ENCODE measurements at regions not wholly inside any gene's neighbourhood (a gene's known extent, or its start where the extent isn't known, plus 50 kb on each side); places are given as distances from the start of the nearest gene placed in this dataset.

DNA sequence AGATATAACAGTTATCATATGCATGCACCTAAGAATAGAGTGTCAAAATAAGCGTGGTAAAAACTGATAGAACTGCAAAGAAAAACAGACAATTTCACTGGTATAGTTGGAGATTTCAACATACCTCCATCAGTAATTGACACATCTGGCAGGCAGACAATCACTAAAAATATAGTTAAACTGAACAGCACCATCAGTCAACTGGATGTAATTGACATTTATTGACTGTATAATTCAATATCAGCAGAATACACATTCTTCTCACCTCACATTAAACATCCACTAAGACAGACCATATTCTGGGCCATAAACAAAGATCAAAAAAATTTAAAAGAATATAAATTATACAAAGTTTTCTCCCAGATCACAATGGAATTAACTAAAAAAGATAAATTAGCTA lies 378.5 kb upstream of the RGPD4 start:
- no peak overlapping the region for H3K27ac Mint-ChIP-seq
- no peaks in the 10 kb centered on the region for H3K4me1 Mint-ChIP-seq
- TF ChIP-seq, protein P1, sequence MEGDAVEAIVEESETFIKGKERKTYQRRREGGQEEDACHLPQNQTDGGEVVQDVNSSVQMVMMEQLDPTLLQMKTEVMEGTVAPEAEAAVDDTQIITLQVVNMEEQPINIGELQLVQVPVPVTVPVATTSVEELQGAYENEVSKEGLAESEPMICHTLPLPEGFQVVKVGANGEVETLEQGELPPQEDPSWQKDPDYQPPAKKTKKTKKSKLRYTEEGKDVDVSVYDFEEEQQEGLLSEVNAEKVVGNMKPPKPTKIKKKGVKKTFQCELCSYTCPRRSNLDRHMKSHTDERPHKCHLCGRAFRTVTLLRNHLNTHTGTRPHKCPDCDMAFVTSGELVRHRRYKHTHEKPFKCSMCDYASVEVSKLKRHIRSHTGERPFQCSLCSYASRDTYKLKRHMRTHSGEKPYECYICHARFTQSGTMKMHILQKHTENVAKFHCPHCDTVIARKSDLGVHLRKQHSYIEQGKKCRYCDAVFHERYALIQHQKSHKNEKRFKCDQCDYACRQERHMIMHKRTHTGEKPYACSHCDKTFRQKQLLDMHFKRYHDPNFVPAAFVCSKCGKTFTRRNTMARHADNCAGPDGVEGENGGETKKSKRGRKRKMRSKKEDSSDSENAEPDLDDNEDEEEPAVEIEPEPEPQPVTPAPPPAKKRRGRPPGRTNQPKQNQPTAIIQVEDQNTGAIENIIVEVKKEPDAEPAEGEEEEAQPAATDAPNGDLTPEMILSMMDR (IDR thresholded peaks at IDR 0.05; ENCODE audit: unreplicated experiment in 3 of 3) = no peak
- no peaks in the 10 kb centered on the region for H3K27me3 Mint-ChIP-seq (ENCODE audit: low read depth)
- H3K36me3 Mint-ChIP-seq (ENCODE audit: low read depth) = no peaks in the 10 kb centered on the region
- H3K4me3 Mint-ChIP-seq = no peak overlapping the region
- peaks cover 7% of the 10 kb centered on the region for H3K9me3 Mint-ChIP-seq

DNA sequence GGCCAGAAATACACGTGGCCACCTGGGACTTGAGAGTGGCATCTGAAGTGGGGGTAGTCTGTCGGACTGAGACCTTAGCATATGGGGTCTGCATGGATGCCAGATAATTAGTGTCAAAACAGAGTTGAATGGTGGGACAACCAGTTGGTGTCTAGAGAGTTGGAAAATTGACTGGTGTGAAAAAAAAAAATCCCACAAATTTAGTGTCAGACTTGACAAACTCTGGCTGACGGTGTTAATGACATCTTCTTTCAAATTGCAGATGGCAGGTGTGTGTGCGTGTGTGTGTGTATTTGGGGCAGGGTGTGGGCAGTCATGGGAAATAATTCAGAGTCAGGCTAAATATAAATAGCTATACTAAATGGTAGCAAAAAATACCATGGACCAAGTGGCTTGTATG lies 365.4 kb upstream of the RGPD4 start:
- Mint-ChIP-seq H3K27me3 (ENCODE audit: low read depth) (no peaks in the 10 kb centered on the region), H3K4me3 (no peak overlapping the region), H3K36me3 (ENCODE audit: low read depth) (no peaks in the 10 kb centered on the region), H3K27ac (no peak overlapping the region), H3K4me1 (peaks cover 16% of the 10 kb centered on the region), H3K9me3 (peaks cover 4% of the 10 kb centered on the region)
- TF ChIP-seq, protein P1 (IDR thresholded peaks at IDR 0.05; ENCODE audit: unreplicated experiment in 3 of 3) = no peak

DNA sequence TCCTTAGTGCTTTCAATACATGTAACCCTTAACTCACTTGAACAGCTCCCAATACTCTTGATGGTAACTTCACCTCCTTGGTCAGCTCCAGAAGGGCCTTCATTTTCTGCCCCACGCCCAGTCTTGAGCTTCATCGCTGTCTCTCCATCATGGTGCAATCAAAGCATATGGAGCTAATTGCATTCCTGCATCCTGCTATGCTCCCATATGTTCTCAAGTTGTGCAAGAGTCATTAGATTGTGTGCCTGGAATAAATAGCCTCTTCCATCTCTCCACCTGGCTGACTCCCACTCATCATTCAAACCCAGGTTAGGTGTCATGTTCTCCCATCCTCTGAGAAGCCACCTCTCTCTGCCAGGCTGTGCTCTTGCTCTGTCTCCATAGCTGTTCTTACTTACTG lies 364.5 kb upstream of the RGPD4 start:
- H3K4me3 Mint-ChIP-seq = no peak overlapping the region
- peaks cover 2% of the 10 kb centered on the region for H3K9me3 Mint-ChIP-seq
- TF ChIP-seq, protein P1 (IDR thresholded peaks at IDR 0.05; ENCODE audit: unreplicated experiment in 3 of 3) = no peak
- H3K4me1 Mint-ChIP-seq = peaks cover 23% of the 10 kb centered on the region
- H3K36me3 Mint-ChIP-seq (ENCODE audit: low read depth) = no peaks in the 10 kb centered on the region
- H3K27ac Mint-ChIP-seq = no peak overlapping the region
- no peaks in the 10 kb centered on the region for H3K27me3 Mint-ChIP-seq (ENCODE audit: low read depth)

DNA sequence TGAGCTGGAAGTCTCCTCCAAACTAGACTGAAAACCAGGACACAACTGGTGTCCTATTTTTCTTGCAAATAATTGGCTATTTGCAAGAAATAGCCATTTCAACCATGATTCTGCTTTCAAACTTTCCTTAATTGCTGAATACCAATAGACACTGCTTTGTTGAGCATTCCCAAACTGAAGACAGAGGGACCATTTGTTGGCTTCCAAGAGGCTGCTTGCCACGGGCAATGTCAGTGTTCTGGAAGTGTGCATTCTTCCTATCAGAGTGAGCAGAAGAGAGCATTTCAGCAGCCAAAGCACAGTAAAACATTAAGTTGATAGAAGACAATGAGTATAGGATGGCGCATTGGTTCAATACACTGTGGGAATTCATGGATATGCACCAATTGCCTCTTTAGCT lies 360.5 kb upstream of the RGPD4 start:
- Mint-ChIP-seq H3K4me3 (no peak overlapping the region), H3K9me3 (peaks cover 10% of the 10 kb centered on the region), H3K27ac (peak overlapping the region in 1 of 3 experiments; percentile 25), H3K27me3 (ENCODE audit: low read depth) (no peaks in the 10 kb centered on the region), H3K36me3 (ENCODE audit: low read depth) (no peaks in the 10 kb centered on the region), H3K4me1 (peaks cover 26% of the 10 kb centered on the region)
- TF ChIP-seq, protein P1 (IDR thresholded peaks at IDR 0.05; ENCODE audit: unreplicated experiment in 3 of 3) = no peak

DNA sequence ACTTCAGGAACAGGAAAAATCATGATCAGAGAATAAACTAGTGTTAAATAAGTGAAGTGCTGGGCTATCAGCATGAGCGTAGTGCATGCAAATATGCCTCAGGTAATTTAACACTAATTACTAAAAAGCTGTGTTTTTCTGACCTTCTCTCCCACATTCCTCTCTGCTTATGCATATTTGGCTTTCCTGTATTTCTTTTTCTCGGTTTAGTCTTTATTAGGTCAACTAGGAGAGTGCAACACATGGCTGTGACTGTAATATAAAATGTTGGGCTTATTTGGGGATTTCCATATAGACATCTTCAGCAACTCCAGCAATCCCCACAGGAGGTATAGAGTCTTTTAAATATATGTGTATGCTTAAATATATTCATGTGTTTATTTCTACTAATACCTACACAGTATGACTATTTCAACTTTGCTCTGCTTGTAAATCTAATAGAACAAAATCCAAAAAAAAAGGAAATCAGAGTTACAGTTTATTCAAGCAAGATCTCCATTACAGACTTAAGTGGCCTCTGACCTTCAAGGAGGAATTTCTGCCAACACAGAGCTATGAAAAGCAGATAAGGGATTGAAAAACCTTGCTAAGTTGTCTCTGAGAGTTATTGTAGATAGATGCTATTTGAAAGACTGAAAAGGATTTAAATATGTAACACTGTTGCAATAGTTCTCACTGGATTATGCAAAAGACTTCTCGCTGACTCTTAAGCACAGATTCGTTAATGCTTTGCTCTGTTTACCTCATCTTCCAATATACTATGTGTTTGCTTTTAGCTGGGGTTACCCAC lies 359.5 kb upstream of the RGPD4 start:
- peaks cover 20% of the 10 kb centered on the region for H3K4me1 Mint-ChIP-seq
- H3K9me3 Mint-ChIP-seq = peaks cover 10% of the 10 kb centered on the region
- H3K27ac Mint-ChIP-seq = peak overlapping the region in 2 of 3 experiments; percentile 31 to 34
- no peak overlapping the region for H3K4me3 Mint-ChIP-seq
- no peaks in the 10 kb centered on the region for H3K27me3 Mint-ChIP-seq (ENCODE audit: low read depth)
- TF ChIP-seq, protein P1 (IDR thresholded peaks at IDR 0.05; ENCODE audit: unreplicated experiment in 3 of 3) = no peak
- H3K36me3 Mint-ChIP-seq (ENCODE audit: low read depth) = no peaks in the 10 kb centered on the region

DNA sequence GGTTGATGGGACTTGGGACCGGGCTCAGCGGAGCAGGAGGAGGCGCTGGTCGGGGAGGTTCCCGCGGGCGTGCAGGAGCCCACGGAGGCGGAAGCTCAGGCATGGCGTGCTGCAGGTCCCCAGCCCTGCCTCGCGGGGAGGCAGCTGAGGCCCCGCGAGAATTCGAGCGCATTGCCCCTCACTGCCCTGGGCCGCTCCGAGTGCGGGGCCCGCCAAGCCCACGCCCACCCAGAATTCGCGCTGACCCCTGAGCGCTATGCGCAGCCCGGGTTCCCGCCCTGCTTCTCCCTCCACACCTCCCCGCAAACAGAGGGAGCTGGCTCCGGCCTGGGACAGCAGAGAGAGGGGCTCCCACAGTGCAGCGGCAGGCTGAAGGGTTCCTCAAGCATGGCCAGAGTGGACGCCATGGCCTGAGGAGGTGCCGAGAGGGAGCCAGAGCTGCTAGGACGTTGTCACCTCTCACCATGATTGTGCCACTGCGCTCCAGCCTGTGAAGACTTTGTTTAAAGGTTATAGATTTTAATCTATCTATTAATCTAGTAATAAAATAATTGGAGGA lies 357.2 kb upstream of the RGPD4 start:
- Mint-ChIP-seq H3K4me1 (peaks cover 16% of the 10 kb centered on the region), H3K4me3 (no peak overlapping the region), H3K9me3 (peaks cover 13% of the 10 kb centered on the region), H3K27ac (no peak overlapping the region), H3K27me3 (ENCODE audit: low read depth) (no peaks in the 10 kb centered on the region), H3K36me3 (ENCODE audit: low read depth) (no peaks in the 10 kb centered on the region)
- TF ChIP-seq, protein P1 (IDR thresholded peaks at IDR 0.05; ENCODE audit: unreplicated experiment in 3 of 3) = no peak

Data from nephron (organoid).